ENCODE measurements at regions not wholly inside any gene's neighbourhood (a gene's known extent, or its start where the extent isn't known, plus 50 kb on each side); places are given as distances from the start of the nearest gene placed in this dataset.
A peak's percentile ranks its signal among the peaks of the same experiment; 100 is the strongest.

GRCh38 chr22:48651981-48652538 is 1175.6 kb downstream of the BRD1 start:
- 78 to 86% (median 82%) methylated on average over 11 to 19 of the region's 19 CpGs for WGBS, 4 donors
- H3K4me3 ChIP-seq = no peak overlapping the region
- ATAC-seq (no peak), DNase-seq (no peak)
- peaks cover 0 to 8% (median 0%) of the 10 kb centered on the region in 12 donors for H3K9me3 ChIP-seq
- H3K27ac ChIP-seq = no peak overlapping the region
- no peak for TF ChIP-seq CTCF (IDR thresholded peaks at IDR 0.05)
- no peak for TF ChIP-seq POLR2A (IDR thresholded peaks at IDR 0.05)
- no peaks in the 10 kb centered on the region for H3K4me1 ChIP-seq
- H3K36me3 ChIP-seq = no peaks in the 10 kb centered on the region
- H3K27me3 ChIP-seq = peaks cover 0 to 7% (median 0%) of the 10 kb centered on the region in 9 donors
- intact Hi-C loops (cut with DNase I) = no loop called here

GRCh38 chr22:48651036-48651890 is 1176.4 kb downstream of the BRD1 start:
- no peak for DNase-seq
- peaks cover 0 to 8% (median 0%) of the 10 kb centered on the region in 12 donors for H3K9me3 ChIP-seq
- no peak overlapping the region for H3K27ac ChIP-seq
- H3K4me3 ChIP-seq = no peak overlapping the region
- 78 to 84% (median 83%) methylated on average over 24 to 26 of the region's 26 CpGs for WGBS, 4 donors
- intact Hi-C loops (cut with DNase I) = no loop called here
- no peaks in the 10 kb centered on the region for H3K36me3 ChIP-seq
- peak in 1 of 4 donors; percentile 6 for ATAC-seq
- H3K27me3 ChIP-seq = peaks cover 0 to 9% (median 0%) of the 10 kb centered on the region in 9 donors
- TF ChIP-seq CTCF (IDR thresholded peaks at IDR 0.05) = no peak
- no peak for TF ChIP-seq POLR2A (IDR thresholded peaks at IDR 0.05)
- no peaks in the 10 kb centered on the region for H3K4me1 ChIP-seq

GRCh38 chr22:48650323-48651035 is 1177.2 kb downstream of the BRD1 start:
- TF ChIP-seq POLR2A (IDR thresholded peaks at IDR 0.05) (no peak), CTCF (IDR thresholded peaks at IDR 0.05) (no peak)
- DNase-seq (no peak), ATAC-seq (no peak)
- no peak overlapping the region for H3K4me3 ChIP-seq
- peaks cover 0 to 6% (median 0%) of the 10 kb centered on the region in 12 donors for H3K9me3 ChIP-seq
- H3K36me3 ChIP-seq = no peaks in the 10 kb centered on the region
- H3K4me1 ChIP-seq = no peaks in the 10 kb centered on the region
- peaks cover 0 to 9% (median 0%) of the 10 kb centered on the region in 9 donors for H3K27me3 ChIP-seq
- H3K27ac ChIP-seq = no peak overlapping the region
- WGBS, 4 donors = 87 to 95% (median 89%) methylated on average over 6 to 17 of the region's 17 CpGs
- intact Hi-C loops (cut with DNase I) = no loop called here

GRCh38 chr22:48649466-48649865 is 1178.2 kb downstream of the BRD1 start:
- no peak for TF ChIP-seq POLR2A (IDR thresholded peaks at IDR 0.05)
- TF ChIP-seq CTCF (IDR thresholded peaks at IDR 0.05) = no peak
- DNase-seq = peak in 1 of 5 donors; percentile 39

More at GRCh38 chr22:48649466-48649865, 1178.2 kb downstream of the BRD1 start:
- intact Hi-C loops (cut with DNase I) = no loop called here
- Histone ChIP-seq H3K36me3 (no peaks in the 10 kb centered on the region), H3K4me1 (no peaks in the 10 kb centered on the region), H3K27me3 (peaks cover 0 to 9% (median 0%) of the 10 kb centered on the region in 9 donors), H3K4me3 (no peak overlapping the region), H3K27ac (no peak overlapping the region), H3K9me3 (no peaks in the 10 kb centered on the region)
- ATAC-seq = no peak
- WGBS, 4 donors = 78 to 85% (median 82%) methylated on average over 16 of the region's 16 CpGs

Data from heart left ventricle (tissue), 16 donors.